Mesothelial cell of epicardium (in vitro differentiated cells): ENCODE measurements at regions not wholly inside any gene's neighbourhood (a gene's known extent, or its start where the extent isn't known, plus 50 kb on each side); places are given as distances from the start of the nearest gene placed in this dataset.

ENCODE experiments used
- DNase-seq, 2 experiments: peaks; one replicate each; pipeline ENCODE4 v3.0.0; 2021; ENCODE audit warnings: low spot score in 2 of 2; ENCODE audit not compliant: unreplicated experiment in 2 of 2
- H3K27ac Mint-ChIP-seq: 2 replicates; pipeline ENCODE4 v1.8.0; 2021; ENCODE audit warnings: mixed read lengths
- H3K27me3 Mint-ChIP-seq: 2 replicates; pipeline ENCODE4 v1.8.0; 2021; ENCODE audit warnings: low read depth, mixed read lengths
- H3K36me3 Mint-ChIP-seq: 2 replicates; pipeline ENCODE4 v1.8.0; 2021; ENCODE audit warnings: mixed read lengths
- H3K4me1 Mint-ChIP-seq: 2 replicates; pipeline ENCODE4 v1.8.0; 2021; ENCODE audit warnings: mixed read lengths
- H3K4me3 Mint-ChIP-seq: 2 replicates; pipeline ENCODE4 v1.8.0; 2021; ENCODE audit warnings: mild to moderate bottlenecking, moderate library complexity, mixed read lengths
- H3K9me3 Mint-ChIP-seq: 2 replicates; pipeline ENCODE4 v1.8.0; 2021; ENCODE audit warnings: mixed read lengths
- TF ChIP-seq, protein P1 (sequence below): fragments of 200-600 bp; sonication (generic); IDR thresholded peaks from one replicate; pipeline ENCODE4 v1.5.0; 2021; ENCODE audit warnings: antibody characterized with exemption; ENCODE audit not compliant: unreplicated experiment

- TF ChIP-seq, protein P1, sequence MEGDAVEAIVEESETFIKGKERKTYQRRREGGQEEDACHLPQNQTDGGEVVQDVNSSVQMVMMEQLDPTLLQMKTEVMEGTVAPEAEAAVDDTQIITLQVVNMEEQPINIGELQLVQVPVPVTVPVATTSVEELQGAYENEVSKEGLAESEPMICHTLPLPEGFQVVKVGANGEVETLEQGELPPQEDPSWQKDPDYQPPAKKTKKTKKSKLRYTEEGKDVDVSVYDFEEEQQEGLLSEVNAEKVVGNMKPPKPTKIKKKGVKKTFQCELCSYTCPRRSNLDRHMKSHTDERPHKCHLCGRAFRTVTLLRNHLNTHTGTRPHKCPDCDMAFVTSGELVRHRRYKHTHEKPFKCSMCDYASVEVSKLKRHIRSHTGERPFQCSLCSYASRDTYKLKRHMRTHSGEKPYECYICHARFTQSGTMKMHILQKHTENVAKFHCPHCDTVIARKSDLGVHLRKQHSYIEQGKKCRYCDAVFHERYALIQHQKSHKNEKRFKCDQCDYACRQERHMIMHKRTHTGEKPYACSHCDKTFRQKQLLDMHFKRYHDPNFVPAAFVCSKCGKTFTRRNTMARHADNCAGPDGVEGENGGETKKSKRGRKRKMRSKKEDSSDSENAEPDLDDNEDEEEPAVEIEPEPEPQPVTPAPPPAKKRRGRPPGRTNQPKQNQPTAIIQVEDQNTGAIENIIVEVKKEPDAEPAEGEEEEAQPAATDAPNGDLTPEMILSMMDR: no peak
- Mint-ChIP-seq H3K27me3 (no peaks in the 10 kb centered on the region), H3K4me3 (no peak overlapping the region), H3K9me3 (no peaks in the 10 kb centered on the region), H3K4me1 (no peaks in the 10 kb centered on the region), H3K27ac (no peak overlapping the region), H3K36me3 (no peaks in the 10 kb centered on the region)
- DNase-seq: no peak
Measured at GRCh38 chr4:187451776-187452175, 543.8 kb upstream of the ZFP42 start.

DNA sequence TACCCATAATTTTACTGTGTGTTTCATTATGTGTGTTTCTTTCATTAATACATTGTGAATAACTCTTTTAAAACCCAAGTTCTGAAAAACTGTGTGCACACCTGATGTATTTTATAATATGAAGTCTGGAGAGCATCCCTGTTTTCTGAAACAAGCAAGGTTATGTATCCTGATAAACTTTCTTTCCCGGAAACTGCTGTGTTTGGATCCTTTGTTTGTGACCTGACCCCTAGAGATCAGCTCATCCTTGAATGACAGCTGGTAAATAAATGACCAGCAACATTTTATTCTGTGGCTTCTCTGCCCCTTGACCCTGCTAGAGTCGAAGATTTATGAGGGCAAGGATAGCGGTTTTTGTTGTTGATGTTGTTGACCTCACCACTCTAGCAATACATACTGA is 535.6 kb upstream of the ZFP42 start:
- Mint-ChIP-seq H3K27me3 (peaks cover 2% of the 10 kb centered on the region), H3K36me3 (no peaks in the 10 kb centered on the region), H3K4me3 (no peak overlapping the region), H3K4me1 (peaks cover 5% of the 10 kb centered on the region), H3K9me3 (peaks cover 7% of the 10 kb centered on the region), H3K27ac (no peak overlapping the region)
- TF ChIP-seq, protein P1: no peak
- DNase-seq: no peak

DNA sequence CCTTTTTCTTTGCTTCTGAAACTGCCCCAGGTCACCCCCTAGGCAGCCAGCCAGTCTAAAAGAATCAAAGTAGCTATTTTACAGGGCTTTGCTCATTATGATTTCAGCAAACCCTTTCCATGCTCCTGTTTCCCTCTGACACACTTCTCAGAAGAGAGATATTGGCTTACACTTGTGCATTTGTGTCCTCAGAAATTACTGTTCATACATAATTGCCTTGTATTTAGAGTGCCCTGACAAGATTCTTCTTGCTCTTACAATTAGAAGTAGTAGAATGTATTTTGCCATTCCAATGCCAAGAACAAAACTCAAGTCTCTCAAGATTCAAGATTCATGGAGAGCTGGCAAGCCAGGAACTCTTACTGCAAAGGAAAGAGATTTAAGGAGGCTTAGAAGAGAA is 531.0 kb upstream of the ZFP42 start:
- H3K27ac Mint-ChIP-seq: peak overlapping the region; percentile 2
- peaks cover 15% of the 10 kb centered on the region for H3K4me1 Mint-ChIP-seq
- H3K4me3 Mint-ChIP-seq: no peak overlapping the region
- TF ChIP-seq, protein P1: no peak
- no peak for DNase-seq
- H3K27me3 Mint-ChIP-seq: peaks cover 2% of the 10 kb centered on the region
- no peaks in the 10 kb centered on the region for H3K36me3 Mint-ChIP-seq
- H3K9me3 Mint-ChIP-seq: peaks cover 7% of the 10 kb centered on the region

- Mint-ChIP-seq H3K9me3 (peaks cover 7% of the 10 kb centered on the region), H3K36me3 (no peaks in the 10 kb centered on the region), H3K4me1 (peaks cover 15% of the 10 kb centered on the region), H3K27me3 (peaks cover 2% of the 10 kb centered on the region), H3K4me3 (no peak overlapping the region), H3K27ac (no peak overlapping the region)
- TF ChIP-seq, protein P1: no peak
- no peak for DNase-seq
Measured at GRCh38 chr4:187467224-187467623, 528.3 kb upstream of the ZFP42 start.

DNA sequence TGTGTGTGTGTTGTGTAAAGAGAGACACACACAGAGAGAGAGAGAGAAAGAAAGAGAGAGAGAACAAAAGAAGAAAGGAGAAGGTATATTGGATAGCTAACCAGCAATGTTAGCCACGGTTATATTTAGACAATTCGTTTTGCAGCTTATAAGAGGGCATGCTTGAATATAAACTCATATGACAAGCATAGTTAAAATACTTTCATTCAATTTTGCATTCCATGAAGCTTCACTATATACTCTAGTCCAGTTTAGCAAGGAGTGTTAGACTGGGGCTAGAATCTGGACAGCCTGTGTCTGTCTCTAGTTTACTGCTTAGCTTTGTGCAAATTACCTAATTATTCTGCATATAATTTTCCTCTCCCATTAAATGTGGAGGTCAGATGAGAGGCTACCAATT is 525.9 kb upstream of the ZFP42 start:
- peaks cover 12% of the 10 kb centered on the region for H3K4me1 Mint-ChIP-seq
- TF ChIP-seq, protein P1: no peak
- no peak for DNase-seq
- no peaks in the 10 kb centered on the region for H3K36me3 Mint-ChIP-seq
- no peak overlapping the region for H3K27ac Mint-ChIP-seq
- H3K27me3 Mint-ChIP-seq: no peaks in the 10 kb centered on the region
- H3K4me3 Mint-ChIP-seq: no peak overlapping the region
- H3K9me3 Mint-ChIP-seq: no peaks in the 10 kb centered on the region

GRCh38 chr4:187470061-187470460 is 525.5 kb upstream of the ZFP42 start:
- Mint-ChIP-seq H3K27me3 (no peaks in the 10 kb centered on the region), H3K4me3 (no peak overlapping the region), H3K9me3 (no peaks in the 10 kb centered on the region), H3K27ac (no peak overlapping the region), H3K4me1 (peaks cover 11% of the 10 kb centered on the region), H3K36me3 (no peaks in the 10 kb centered on the region)
- no peak for DNase-seq
- TF ChIP-seq, protein P1: no peak
